ENCODE measurements at regions not wholly inside any gene's neighbourhood (a gene's known extent, or its start where the extent isn't known, plus 50 kb on each side); places are given as distances from the start of the nearest gene placed in this dataset.

DNA sequence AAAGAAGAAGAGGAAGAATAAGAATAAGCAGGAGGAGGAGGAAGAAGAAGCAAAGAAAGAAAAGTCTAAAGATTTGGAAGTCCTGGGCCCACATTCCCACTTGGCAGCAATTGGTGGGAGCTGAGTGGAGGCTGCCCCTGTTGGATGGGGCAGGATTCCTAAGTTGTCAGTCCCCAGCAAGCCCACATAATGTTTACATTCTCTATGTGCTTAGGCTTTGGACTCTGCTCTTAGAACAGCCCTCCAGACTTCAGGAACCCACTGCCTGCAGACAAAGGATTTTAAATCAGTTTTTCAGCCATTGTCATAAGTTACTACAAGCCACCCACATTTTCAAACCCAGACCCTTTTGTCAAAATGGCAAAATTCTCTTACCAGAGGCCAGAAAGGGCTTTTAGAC, 92.0 kb downstream of the OTX2 start:
- peaks cover 6% of the 10 kb centered on the region for H3K27me3 ChIP-seq
- H3K36me3 ChIP-seq = no peaks in the 10 kb centered on the region
- no peak overlapping the region for H3K4me3 ChIP-seq (ENCODE audit: low read depth in 1 of 2, low read length in 1 of 2)
- TF ChIP-seq, protein P1, sequence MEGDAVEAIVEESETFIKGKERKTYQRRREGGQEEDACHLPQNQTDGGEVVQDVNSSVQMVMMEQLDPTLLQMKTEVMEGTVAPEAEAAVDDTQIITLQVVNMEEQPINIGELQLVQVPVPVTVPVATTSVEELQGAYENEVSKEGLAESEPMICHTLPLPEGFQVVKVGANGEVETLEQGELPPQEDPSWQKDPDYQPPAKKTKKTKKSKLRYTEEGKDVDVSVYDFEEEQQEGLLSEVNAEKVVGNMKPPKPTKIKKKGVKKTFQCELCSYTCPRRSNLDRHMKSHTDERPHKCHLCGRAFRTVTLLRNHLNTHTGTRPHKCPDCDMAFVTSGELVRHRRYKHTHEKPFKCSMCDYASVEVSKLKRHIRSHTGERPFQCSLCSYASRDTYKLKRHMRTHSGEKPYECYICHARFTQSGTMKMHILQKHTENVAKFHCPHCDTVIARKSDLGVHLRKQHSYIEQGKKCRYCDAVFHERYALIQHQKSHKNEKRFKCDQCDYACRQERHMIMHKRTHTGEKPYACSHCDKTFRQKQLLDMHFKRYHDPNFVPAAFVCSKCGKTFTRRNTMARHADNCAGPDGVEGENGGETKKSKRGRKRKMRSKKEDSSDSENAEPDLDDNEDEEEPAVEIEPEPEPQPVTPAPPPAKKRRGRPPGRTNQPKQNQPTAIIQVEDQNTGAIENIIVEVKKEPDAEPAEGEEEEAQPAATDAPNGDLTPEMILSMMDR (IDR thresholded peaks at IDR 0.05) = no peak
- H3K4me1 ChIP-seq (ENCODE audit: control insufficient read depth in 1 of 2, insufficient read depth in 1 of 2, low read depth in 1 of 2, low read length in 1 of 2) = no peaks in the 10 kb centered on the region
- H3K27ac ChIP-seq = no peak overlapping the region
- no peaks in the 10 kb centered on the region for H3K9me3 ChIP-seq

DNA sequence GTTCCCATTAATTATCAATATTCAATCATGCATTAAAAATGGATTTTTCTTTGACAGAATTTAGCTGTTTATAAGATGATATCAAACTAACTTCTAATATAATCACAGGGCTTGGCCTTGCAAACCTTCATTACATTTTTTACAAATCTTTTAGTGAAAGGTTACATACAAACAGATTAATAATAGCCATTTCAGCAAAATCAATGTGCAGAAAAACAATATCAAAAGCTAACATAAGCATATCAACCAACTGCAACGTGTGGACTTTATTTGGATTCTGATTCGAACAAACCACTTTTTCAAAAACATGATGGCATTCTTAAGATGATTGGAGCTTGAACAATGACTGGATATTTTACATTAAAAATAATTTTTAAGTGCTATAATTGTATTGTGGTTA, 93.6 kb downstream of the OTX2 start:
- Histone ChIP-seq H3K9me3 (no peaks in the 10 kb centered on the region), H3K4me1 (ENCODE audit: control insufficient read depth in 1 of 2, insufficient read depth in 1 of 2, low read depth in 1 of 2, low read length in 1 of 2) (no peaks in the 10 kb centered on the region), H3K27me3 (no peaks in the 10 kb centered on the region), H3K4me3 (ENCODE audit: low read depth in 1 of 2, low read length in 1 of 2) (no peak overlapping the region), H3K27ac (no peak overlapping the region), H3K36me3 (no peaks in the 10 kb centered on the region)
- TF ChIP-seq, protein P1 (IDR thresholded peaks at IDR 0.05) = no peak

DNA sequence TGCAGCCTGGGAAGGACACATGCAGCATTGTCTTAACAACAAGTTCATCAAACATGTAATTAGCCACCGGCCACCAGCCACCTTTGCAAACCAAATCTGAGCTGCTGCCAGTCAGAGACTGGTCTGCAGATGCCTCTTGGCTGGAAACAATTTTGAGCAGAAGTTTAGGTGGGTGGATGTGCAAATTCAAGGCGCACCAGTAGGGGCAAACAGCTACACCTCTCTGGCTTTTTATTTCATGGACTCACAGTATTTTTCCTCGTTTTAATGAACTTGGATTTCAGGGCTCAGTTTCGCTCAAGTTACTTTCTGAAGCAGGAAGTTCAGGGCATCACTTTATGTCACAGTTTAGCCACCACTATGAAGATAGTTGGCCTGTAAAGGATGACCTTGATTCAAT, 94.3 kb downstream of the OTX2 start:
- H3K27ac ChIP-seq = no peak overlapping the region
- no peaks in the 10 kb centered on the region for H3K27me3 ChIP-seq
- no peaks in the 10 kb centered on the region for H3K9me3 ChIP-seq
- no peak overlapping the region for H3K4me3 ChIP-seq (ENCODE audit: low read depth in 1 of 2, low read length in 1 of 2)
- no peaks in the 10 kb centered on the region for H3K36me3 ChIP-seq
- no peaks in the 10 kb centered on the region for H3K4me1 ChIP-seq (ENCODE audit: control insufficient read depth in 1 of 2, insufficient read depth in 1 of 2, low read depth in 1 of 2, low read length in 1 of 2)
- TF ChIP-seq, protein P1 (IDR thresholded peaks at IDR 0.05) = no peak

DNA sequence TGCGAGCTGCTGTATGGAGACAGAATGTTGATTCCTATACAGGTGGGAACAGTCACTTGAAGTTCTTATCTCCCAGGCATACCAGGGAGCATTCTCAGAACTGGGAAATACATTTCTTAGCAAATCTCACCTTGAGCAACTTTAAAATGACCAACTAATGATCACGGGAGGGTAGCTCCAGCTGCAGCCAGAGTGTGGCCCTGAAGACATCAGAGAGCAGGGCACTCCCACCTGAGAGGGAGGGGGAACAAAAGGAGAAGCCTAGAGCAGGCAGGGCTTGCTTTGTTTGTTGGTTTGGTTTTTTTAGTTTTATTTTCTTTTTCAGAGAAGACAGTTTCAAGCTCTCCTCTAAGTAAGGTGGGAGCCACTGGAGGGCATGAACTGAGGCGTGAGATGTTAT, 101.1 kb downstream of the OTX2 start:
- no peaks in the 10 kb centered on the region for H3K4me1 ChIP-seq (ENCODE audit: control insufficient read depth in 1 of 2, insufficient read depth in 1 of 2, low read depth in 1 of 2, low read length in 1 of 2)
- no peak overlapping the region for H3K27ac ChIP-seq
- H3K36me3 ChIP-seq = no peaks in the 10 kb centered on the region
- no peak overlapping the region for H3K4me3 ChIP-seq (ENCODE audit: low read depth in 1 of 2, low read length in 1 of 2)
- TF ChIP-seq, protein P1 (IDR thresholded peaks at IDR 0.05) = no peak
- peaks cover 16% of the 10 kb centered on the region for H3K27me3 ChIP-seq
- H3K9me3 ChIP-seq = no peaks in the 10 kb centered on the region

DNA sequence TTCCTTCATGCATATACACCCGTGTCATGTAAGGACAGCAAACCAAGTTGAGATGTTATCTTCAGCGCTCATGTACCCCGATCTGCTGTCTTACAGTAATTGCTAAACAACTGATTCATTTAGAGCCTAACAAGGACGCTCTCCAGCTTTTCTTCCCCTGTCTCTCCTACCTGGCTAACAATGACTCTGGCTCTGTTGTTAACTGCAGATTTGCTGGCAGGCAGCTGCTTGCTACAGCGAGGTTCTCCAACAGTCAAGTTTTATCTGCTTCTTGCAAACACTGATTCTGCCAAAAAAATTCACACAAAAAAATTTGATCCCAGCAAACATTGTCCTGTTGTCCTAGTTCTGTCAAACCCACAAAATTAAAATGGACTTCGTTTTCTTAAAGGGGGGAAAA, 101.6 kb downstream of the OTX2 start:
- TF ChIP-seq, protein P1 (IDR thresholded peaks at IDR 0.05) = no peak
- H3K9me3 ChIP-seq = no peaks in the 10 kb centered on the region
- H3K4me3 ChIP-seq (ENCODE audit: low read depth in 1 of 2, low read length in 1 of 2) = no peak overlapping the region
- H3K4me1 ChIP-seq (ENCODE audit: control insufficient read depth in 1 of 2, insufficient read depth in 1 of 2, low read depth in 1 of 2, low read length in 1 of 2) = no peaks in the 10 kb centered on the region
- peaks cover 16% of the 10 kb centered on the region for H3K27me3 ChIP-seq
- H3K27ac ChIP-seq = no peak overlapping the region
- no peaks in the 10 kb centered on the region for H3K36me3 ChIP-seq

DNA sequence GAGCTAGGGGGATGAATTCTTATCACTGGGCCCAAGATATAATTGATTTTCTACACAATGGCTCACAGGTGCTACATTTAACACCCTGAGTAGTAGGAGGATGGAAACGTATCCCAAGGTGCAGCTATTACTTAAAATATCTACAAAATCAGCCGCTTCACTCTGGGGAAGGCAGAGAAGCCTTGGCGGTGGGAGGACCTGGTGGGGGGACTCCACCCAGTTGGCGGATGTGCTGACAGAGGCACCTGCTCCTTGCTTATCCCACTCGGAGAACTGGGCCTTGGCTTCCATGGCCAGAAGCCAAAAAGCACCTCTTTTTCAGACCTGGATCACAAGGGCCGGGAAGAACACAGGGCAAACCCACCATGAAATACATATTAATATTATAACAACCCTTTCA, 106.3 kb downstream of the OTX2 start:
- Histone ChIP-seq H3K4me3 (ENCODE audit: low read depth in 1 of 2, low read length in 1 of 2) (no peak overlapping the region), H3K27me3 (peaks cover 22% of the 10 kb centered on the region), H3K36me3 (no peaks in the 10 kb centered on the region), H3K9me3 (no peaks in the 10 kb centered on the region), H3K4me1 (ENCODE audit: control insufficient read depth in 1 of 2, insufficient read depth in 1 of 2, low read depth in 1 of 2, low read length in 1 of 2) (no peaks in the 10 kb centered on the region), H3K27ac (no peak overlapping the region)
- TF ChIP-seq, protein P1 (IDR thresholded peaks at IDR 0.05) = no peak
